CD4-positive, alpha-beta T cell (primary cell): ENCODE measurements at regions not wholly inside any gene's neighbourhood (a gene's known extent, or its start where the extent isn't known, plus 50 kb on each side); places are given as distances from the start of the nearest gene placed in this dataset.

Experiments
- ATAC-seq: fragments of 200-7000 bp; cut with Tn5 transposase; one replicate; pipeline ENCODE4 v1.10.0; 2022; ENCODE audit warnings: mild to moderate bottlenecking; ENCODE audit not compliant: poor library complexity
- CTCF ChIA-PET: fragments of 350-600 bp; sonication (Branson Sonifier 250); formaldehyde crosslinking; loops from one replicate; lab custom pipeline; 2021; ENCODE audit warnings: antibody characterized with exemption, inconsistent platforms; lab: Charles Lee
- POLR2A ChIA-PET: fragments of 350-600 bp; sonication (Branson Sonifier 250); formaldehyde crosslinking; loops from one replicate; lab custom pipeline; 2021; ENCODE audit warnings: antibody characterized with exemption, inconsistent platforms; lab: Charles Lee
- DNase-seq, 14 experiments: peaks; one replicate each; pipeline ENCODE4 v3.0.0-alpha.2; 2013 to 2020; ENCODE audit warnings: mixed read lengths in 2 of 14
- H3K27ac ChIP-seq, 2 donors: one replicate each; pipeline versions ENCODE4 v1.5.1 to v1.7.0; 2013; ENCODE audit warnings: low read length in 2 of 2, low read depth in 1 of 2, mild to moderate bottlenecking in 1 of 2
- H3K27me3 ChIP-seq, 2 experiments: 1 replicate in 1 of 2; 2 replicates in 1 of 2; pipeline versions ENCODE4 v1.6.1 to v1.7.0; 2013; ENCODE audit warnings: low read length in 2 of 2, control low read depth in 1 of 2, mild to moderate bottlenecking in 1 of 2, moderate library complexity in 1 of 2; ENCODE audit not compliant: insufficient read depth in 2 of 2, control insufficient read depth in 1 of 2
- H3K36me3 ChIP-seq: one replicate; pipeline ENCODE4 v1.6.1; 2013; ENCODE audit warnings: low read length, control low read depth; ENCODE audit not compliant: insufficient read depth
- H3K4me1 ChIP-seq: one replicate; pipeline ENCODE4 v1.6.1; 2013; ENCODE audit warnings: low read length, control low read depth; ENCODE audit not compliant: insufficient read depth
- H3K4me3 ChIP-seq: one replicate; pipeline ENCODE4 v1.5.1; 2013; ENCODE audit warnings: mild to moderate bottlenecking, low read length, moderate library complexity
- H3K9me3 ChIP-seq, 2 experiments: 1 replicate in 1 of 2; 2 replicates in 1 of 2; pipeline versions ENCODE4 v1.6.1 to v1.7.0; 2013; ENCODE audit warnings: low read length in 2 of 2, mild to moderate bottlenecking in 2 of 2, control low read depth in 1 of 2, moderate library complexity in 1 of 2; ENCODE audit not compliant: control insufficient read depth in 1 of 2, insufficient read depth in 1 of 2
- H3K27ac Mint-ChIP-seq: one replicate; pipeline ENCODE4 v1.8.0; 2020; ENCODE audit warnings: mixed read lengths
- H3K27me3 Mint-ChIP-seq: one replicate; pipeline ENCODE4 v1.8.0; 2021; ENCODE audit warnings: mixed read lengths
- H3K36me3 Mint-ChIP-seq: one replicate; pipeline ENCODE4 v1.8.0; 2021; ENCODE audit warnings: low read depth, mixed read lengths
- H3K4me1 Mint-ChIP-seq: one replicate; pipeline ENCODE4 v1.8.0; 2021; ENCODE audit warnings: low read depth, mixed read lengths
- H3K4me3 Mint-ChIP-seq: one replicate; pipeline ENCODE4 v1.8.0; 2020; ENCODE audit warnings: mild to moderate bottlenecking, mixed read lengths
- H3K9me3 Mint-ChIP-seq: one replicate; pipeline ENCODE4 v1.8.0; 2020; ENCODE audit warnings: mixed read lengths
- intact Hi-C, 2 experiments: fragments of 100-400 bp; cut with DNase I in 1 of 2; cut with micrococcal nuclease in 1 of 2; formaldehyde crosslinking; loops; one replicate each; pipeline versions ENCODE4 v1.15.1 to v1.9.0; 2023 to 2025; cut with DNase I, micrococcal nuclease
- TF ChIP-seq, protein P1 (sequence below): fragments of 200-600 bp; IDR thresholded peaks from one replicate; pipeline ENCODE4 v1.8.0; 2022; ENCODE audit warnings: antibody characterized with exemption, mild to moderate bottlenecking

DNA sequence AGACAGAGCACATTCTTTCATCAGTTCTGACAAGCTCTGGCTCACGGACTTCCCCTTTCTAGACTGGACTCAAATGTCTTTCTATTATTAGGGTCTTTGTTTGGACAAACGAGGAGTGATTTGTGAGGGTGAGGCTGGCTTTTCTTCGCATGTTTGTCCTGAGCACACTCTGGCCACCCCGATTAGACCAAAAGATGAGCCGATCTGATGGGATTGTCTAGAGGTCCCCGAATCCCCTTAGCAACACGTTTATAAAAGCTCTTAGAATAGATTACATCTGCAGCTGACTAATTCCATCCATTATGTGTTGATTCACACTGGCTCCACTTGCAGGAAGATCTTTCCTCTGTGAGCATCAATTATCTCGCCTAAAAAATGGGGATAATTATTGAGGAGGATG lies 675.4 kb upstream of the AUTS2 start:
- H3K36me3 Mint-ChIP-seq = no peaks in the 10 kb centered on the region
- H3K27me3 ChIP-seq = no peaks in the 10 kb centered on the region
- H3K4me3 ChIP-seq = no peak overlapping the region
- peaks cover 13% of the 10 kb centered on the region for H3K9me3 Mint-ChIP-seq
- DNase-seq = no peak
- ChIA-PET CTCF (no interaction called here), POLR2A (no interaction called here)
- H3K27ac ChIP-seq = no peak overlapping the region
- no peaks in the 10 kb centered on the region for H3K27me3 Mint-ChIP-seq
- H3K4me1 ChIP-seq = no peaks in the 10 kb centered on the region
- TF ChIP-seq, protein P1, sequence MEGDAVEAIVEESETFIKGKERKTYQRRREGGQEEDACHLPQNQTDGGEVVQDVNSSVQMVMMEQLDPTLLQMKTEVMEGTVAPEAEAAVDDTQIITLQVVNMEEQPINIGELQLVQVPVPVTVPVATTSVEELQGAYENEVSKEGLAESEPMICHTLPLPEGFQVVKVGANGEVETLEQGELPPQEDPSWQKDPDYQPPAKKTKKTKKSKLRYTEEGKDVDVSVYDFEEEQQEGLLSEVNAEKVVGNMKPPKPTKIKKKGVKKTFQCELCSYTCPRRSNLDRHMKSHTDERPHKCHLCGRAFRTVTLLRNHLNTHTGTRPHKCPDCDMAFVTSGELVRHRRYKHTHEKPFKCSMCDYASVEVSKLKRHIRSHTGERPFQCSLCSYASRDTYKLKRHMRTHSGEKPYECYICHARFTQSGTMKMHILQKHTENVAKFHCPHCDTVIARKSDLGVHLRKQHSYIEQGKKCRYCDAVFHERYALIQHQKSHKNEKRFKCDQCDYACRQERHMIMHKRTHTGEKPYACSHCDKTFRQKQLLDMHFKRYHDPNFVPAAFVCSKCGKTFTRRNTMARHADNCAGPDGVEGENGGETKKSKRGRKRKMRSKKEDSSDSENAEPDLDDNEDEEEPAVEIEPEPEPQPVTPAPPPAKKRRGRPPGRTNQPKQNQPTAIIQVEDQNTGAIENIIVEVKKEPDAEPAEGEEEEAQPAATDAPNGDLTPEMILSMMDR = no peak
- H3K9me3 ChIP-seq = peaks cover 5 to 11% of the 10 kb centered on the region in 2 experiments
- no peaks in the 10 kb centered on the region for H3K4me1 Mint-ChIP-seq
- H3K36me3 ChIP-seq = no peaks in the 10 kb centered on the region
- ATAC-seq = no peak
- H3K27ac Mint-ChIP-seq = no peak overlapping the region
- H3K4me3 Mint-ChIP-seq = no peak overlapping the region
- intact Hi-C loops = no loop called here

DNA sequence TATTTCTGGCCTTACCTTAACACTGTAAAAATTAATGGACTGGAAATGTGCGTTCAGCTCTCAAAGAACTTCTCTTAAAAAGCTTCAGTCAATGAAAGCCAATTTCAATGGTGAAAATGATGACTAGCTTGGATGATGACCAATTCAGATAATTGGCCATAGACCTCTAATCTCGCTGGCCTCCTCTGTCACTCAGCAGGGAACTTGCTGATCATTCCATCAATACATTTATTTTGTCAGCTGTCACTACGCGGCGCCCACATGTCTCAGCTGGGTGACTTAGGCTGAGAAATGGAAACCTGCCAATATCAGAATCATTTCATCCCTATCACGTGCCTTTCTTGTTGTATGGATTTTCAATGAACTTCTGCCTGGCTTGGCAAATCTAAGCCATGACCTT lies 673.0 kb upstream of the AUTS2 start:
- Histone ChIP-seq H3K4me1 (no peaks in the 10 kb centered on the region), H3K9me3 (peaks cover 5 to 13% of the 10 kb centered on the region in 2 experiments), H3K36me3 (no peaks in the 10 kb centered on the region), H3K27me3 (no peaks in the 10 kb centered on the region), H3K4me3 (no peak overlapping the region), H3K27ac (no peak overlapping the region)
- POLR2A ChIA-PET = no interaction called here
- ATAC-seq (no peak), DNase-seq (no peak)
- no peaks in the 10 kb centered on the region for H3K36me3 Mint-ChIP-seq
- CTCF ChIA-PET = no interaction called here
- H3K27ac Mint-ChIP-seq = no peak overlapping the region
- no peaks in the 10 kb centered on the region for H3K4me1 Mint-ChIP-seq
- TF ChIP-seq, protein P1 = no peak
- peaks cover 13% of the 10 kb centered on the region for H3K9me3 Mint-ChIP-seq
- intact Hi-C loops = no loop called here
- no peak overlapping the region for H3K4me3 Mint-ChIP-seq
- H3K27me3 Mint-ChIP-seq = no peaks in the 10 kb centered on the region

GRCh38 chr7:68929781-68930261 lies 668.5 kb upstream of the AUTS2 start:
- ChIA-PET POLR2A (no interaction called here), CTCF (no interaction called here)
- peaks cover 24% of the 10 kb centered on the region for H3K9me3 Mint-ChIP-seq
- no peak overlapping the region for H3K4me3 Mint-ChIP-seq
- TF ChIP-seq, protein P1 = no peak
- no peaks in the 10 kb centered on the region for H3K4me1 Mint-ChIP-seq
- no peak overlapping the region for H3K27ac Mint-ChIP-seq
- DNase-seq = no peak
- Histone ChIP-seq H3K4me3 (no peak overlapping the region), H3K27ac (no peak overlapping the region), H3K36me3 (no peaks in the 10 kb centered on the region), H3K9me3 (peaks cover 0 to 24% of the 10 kb centered on the region in 2 experiments), H3K27me3 (no peaks in the 10 kb centered on the region), H3K4me1 (no peaks in the 10 kb centered on the region)
- no peaks in the 10 kb centered on the region for H3K36me3 Mint-ChIP-seq
- H3K27me3 Mint-ChIP-seq = no peaks in the 10 kb centered on the region
- ATAC-seq = no peak
- intact Hi-C loops = no loop called here
